Non-pigmented ciliary epithelial cell (primary cell): ENCODE measurements at regions not wholly inside any gene's neighbourhood (a gene's known extent, or its start where the extent isn't known, plus 50 kb on each side); places are given as distances from the start of the nearest gene placed in this dataset.

Source experiments
- DNase-seq: peaks from one replicate; pipeline ENCODE4 v3.0.0-alpha.2; 2010; ENCODE audit warnings: low read depth

GRCh38 chrX:14173873-14174272 is 144.2 kb upstream of the GEMIN8 start:
- DNase-seq = no peak

GRCh38 chrX:14164828-14165227 is 135.1 kb upstream of the GEMIN8 start:
- no peak for DNase-seq

GRCh38 chrX:14125462-14125861 is 95.8 kb upstream of the GEMIN8 start:
- DNase-seq = no peak

GRCh38 chrX:14124562-14124961 is 94.9 kb upstream of the GEMIN8 start:
- DNase-seq = no peak

GRCh38 chrX:14095702-14096101 is 66.0 kb upstream of the GEMIN8 start:
- DNase-seq = peak; percentile 27

- DNase-seq = no peak
Observed at GRCh38 chrX:14094191-14094590, 64.5 kb upstream of the GEMIN8 start.

GRCh38 chrX:14084466-14084865 is 54.8 kb upstream of the GEMIN8 start:
- no peak for DNase-seq

- no peak for DNase-seq
Observed at GRCh38 chrX:14083783-14084182, 54.1 kb upstream of the GEMIN8 start.

- no peak for DNase-seq
Observed at GRCh38 chrX:14079891-14080430, 50.3 kb upstream of the GEMIN8 start.
